ENCODE measurements at regions not wholly inside any gene's neighbourhood (a gene's known extent, or its start where the extent isn't known, plus 50 kb on each side); places are given as distances from the start of the nearest gene placed in this dataset.

GRCh38 chr6:23086100-23086499 lies 516.7 kb downstream of the HDGFL1 start:
- TF ChIP-seq CTCF (IDR thresholded peaks at IDR 0.05) = no peak
- TF ChIP-seq POLR2AphosphoS5 (IDR thresholded peaks at IDR 0.05) = no peak
- TF ChIP-seq EP300 (IDR thresholded peaks at IDR 0.05; ENCODE audit: low read depth) = no peak
- no peak for TF ChIP-seq POLR2A (IDR thresholded peaks at IDR 0.05)

All from transverse colon (tissue), 4 donors.